BLaER1 (cell line): ENCODE measurements at regions not wholly inside any gene's neighbourhood (a gene's known extent, or its start where the extent isn't known, plus 50 kb on each side); places are given as distances from the start of the nearest gene placed in this dataset.
A peak's percentile ranks its signal among the peaks of the same experiment; 100 is the strongest.

Experiments
- H3K27ac ChIP-seq: shearing (Covaris generic); formaldehyde crosslinking; 2 replicates; pipeline ENCODE4 v1.8.1; 2022
- H3K27me3 ChIP-seq: shearing (Covaris generic); formaldehyde crosslinking; 2 replicates; pipeline ENCODE4 v1.8.1; 2022
- H3K36me3 ChIP-seq: shearing (Covaris generic); formaldehyde crosslinking; 2 replicates; pipeline ENCODE4 v1.8.1; 2022
- H3K4me1 ChIP-seq: shearing (Covaris generic); formaldehyde crosslinking; 2 replicates; pipeline ENCODE4 v1.8.1; 2022
- H3K4me2 ChIP-seq: shearing (Covaris generic); formaldehyde crosslinking; 2 replicates; pipeline ENCODE4 v1.8.1; 2022
- H3K4me3 ChIP-seq: shearing (Covaris generic); formaldehyde crosslinking; 2 replicates; pipeline ENCODE4 v1.8.1; 2022
- H3K9ac ChIP-seq: shearing (Covaris generic); formaldehyde crosslinking; 2 replicates; pipeline ENCODE4 v1.8.1; 2022
- H3K9me3 ChIP-seq: shearing (Covaris generic); formaldehyde crosslinking; 2 replicates; pipeline ENCODE4 v1.8.1; 2022
- H4K20me1 ChIP-seq: shearing (Covaris generic); formaldehyde crosslinking; 2 replicates; pipeline ENCODE4 v1.8.1; 2022
- Cebpa-rat ChIP-seq: shearing (Covaris generic); IDR thresholded peaks from 2 replicates; pipeline ENCODE4 v1.8.1; 2022

DNA sequence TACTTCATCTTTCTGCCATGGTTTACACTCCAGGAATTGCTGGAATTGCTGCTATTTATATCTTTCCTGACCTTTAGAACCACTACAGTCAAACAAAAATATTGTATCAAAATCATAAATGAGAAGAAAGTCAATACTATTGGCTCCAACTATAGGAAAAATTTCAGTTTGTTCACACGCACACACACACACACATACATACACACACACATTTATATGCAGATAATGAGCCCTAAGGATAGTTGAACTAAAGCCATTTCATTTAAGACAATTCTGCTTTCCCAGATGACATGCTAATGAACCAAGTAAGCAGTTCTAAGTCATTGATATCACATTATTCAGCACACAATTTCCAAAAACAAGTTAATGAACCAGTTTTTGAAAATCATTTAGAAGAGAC lies 627.3 kb downstream of the PLOD2 start:
- Histone ChIP-seq H3K4me2 (no peak overlapping the region), H3K27ac (no peak overlapping the region), H3K9me3 (no peaks in the 10 kb centered on the region), H3K9ac (no peak overlapping the region), H3K4me1 (no peaks in the 10 kb centered on the region), H3K27me3 (no peaks in the 10 kb centered on the region), H3K36me3 (no peaks in the 10 kb centered on the region), H4K20me1 (no peaks in the 10 kb centered on the region), H3K4me3 (no peak overlapping the region)
- no peak for TF ChIP-seq Cebpa-rat

DNA sequence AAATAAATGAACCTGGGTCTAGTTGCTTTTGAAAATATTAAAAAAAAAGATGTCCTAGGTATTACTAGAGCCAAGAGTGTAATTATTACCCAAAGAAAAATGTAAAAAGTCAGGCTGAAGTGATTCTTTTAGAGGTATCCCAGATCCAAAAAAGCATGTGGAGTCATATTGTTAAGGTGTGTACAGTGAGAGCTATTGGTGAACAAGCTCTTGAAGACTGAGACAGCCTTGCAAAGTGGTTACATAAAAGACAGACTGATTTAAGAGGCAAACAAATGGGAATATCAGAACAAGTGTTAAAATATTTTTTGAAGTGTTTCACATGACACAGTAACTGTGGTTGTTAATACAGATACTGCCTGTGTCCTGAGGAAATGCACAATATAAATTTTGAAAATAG lies 624.5 kb downstream of the PLOD2 start:
- Histone ChIP-seq H3K4me3 (no peak overlapping the region), H3K27ac (no peak overlapping the region), H3K4me1 (no peaks in the 10 kb centered on the region)

DNA sequence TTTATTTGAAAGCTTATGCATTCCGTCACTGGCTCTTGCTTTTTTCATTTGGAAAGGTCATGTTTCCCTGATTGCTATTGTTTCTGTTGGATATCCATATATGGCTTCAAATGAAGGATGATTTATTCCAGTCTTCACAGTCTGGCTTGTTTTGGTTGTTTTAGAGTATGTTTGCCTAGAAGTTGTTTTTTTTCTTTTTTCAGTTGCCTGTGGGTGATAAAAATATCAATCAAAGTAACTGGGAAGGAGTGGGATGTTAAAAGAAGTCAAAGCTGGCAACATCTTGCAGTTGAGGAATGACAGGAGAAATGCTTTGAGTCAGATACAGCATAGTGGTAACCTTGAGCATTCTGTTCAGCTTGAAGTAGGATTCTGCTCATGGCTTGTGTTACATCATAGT lies 610.5 kb downstream of the PLOD2 start:
- no peak for TF ChIP-seq Cebpa-rat
- H3K4me2 ChIP-seq, result no peak overlapping the region

More for the DNA sequence above, 624.5 kb downstream of the PLOD2 start:
- Histone ChIP-seq H4K20me1 (no peaks in the 10 kb centered on the region), H3K27me3 (no peaks in the 10 kb centered on the region), H3K9me3 (no peaks in the 10 kb centered on the region), H3K4me2 (no peak overlapping the region), H3K9ac (no peak overlapping the region), H3K36me3 (no peaks in the 10 kb centered on the region)
- no peak for TF ChIP-seq Cebpa-rat

DNA sequence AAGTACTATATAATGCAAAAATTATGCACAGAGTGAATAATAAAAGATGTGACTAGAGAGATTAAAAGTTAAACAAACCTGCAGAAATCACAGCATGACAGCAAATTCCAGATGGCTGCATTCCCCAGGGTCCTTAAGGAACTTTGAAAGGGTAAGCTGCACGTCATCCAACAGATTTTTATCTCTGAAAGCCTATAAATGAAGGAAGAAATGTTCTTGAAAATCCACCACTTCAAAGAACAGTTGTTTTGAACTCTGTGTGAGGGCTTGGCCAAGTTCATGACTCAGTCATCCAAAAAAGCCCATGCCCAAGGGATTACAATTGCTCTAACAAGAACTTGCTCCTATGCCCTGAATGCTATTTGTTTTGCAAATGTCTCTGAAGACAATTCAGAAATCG lies 603.6 kb downstream of the PLOD2 start:
- no peak overlapping the region for H3K27ac ChIP-seq
- no peaks in the 10 kb centered on the region for H3K27me3 ChIP-seq
- peak overlapping the region; percentile 55 for H3K4me2 ChIP-seq
- peaks cover 17% of the 10 kb centered on the region for H3K4me1 ChIP-seq
- no peaks in the 10 kb centered on the region for H4K20me1 ChIP-seq
- no peaks in the 10 kb centered on the region for H3K36me3 ChIP-seq
- H3K9me3 ChIP-seq, result no peaks in the 10 kb centered on the region
- no peak overlapping the region for H3K9ac ChIP-seq
- TF ChIP-seq Cebpa-rat, result no peak
- no peak overlapping the region for H3K4me3 ChIP-seq

More for the DNA sequence above, 610.5 kb downstream of the PLOD2 start:
- Histone ChIP-seq H3K4me1 (no peaks in the 10 kb centered on the region), H3K27me3 (no peaks in the 10 kb centered on the region), H3K9me3 (no peaks in the 10 kb centered on the region), H3K4me3 (no peak overlapping the region), H4K20me1 (no peaks in the 10 kb centered on the region), H3K36me3 (no peaks in the 10 kb centered on the region), H3K9ac (no peak overlapping the region), H3K27ac (no peak overlapping the region)

DNA sequence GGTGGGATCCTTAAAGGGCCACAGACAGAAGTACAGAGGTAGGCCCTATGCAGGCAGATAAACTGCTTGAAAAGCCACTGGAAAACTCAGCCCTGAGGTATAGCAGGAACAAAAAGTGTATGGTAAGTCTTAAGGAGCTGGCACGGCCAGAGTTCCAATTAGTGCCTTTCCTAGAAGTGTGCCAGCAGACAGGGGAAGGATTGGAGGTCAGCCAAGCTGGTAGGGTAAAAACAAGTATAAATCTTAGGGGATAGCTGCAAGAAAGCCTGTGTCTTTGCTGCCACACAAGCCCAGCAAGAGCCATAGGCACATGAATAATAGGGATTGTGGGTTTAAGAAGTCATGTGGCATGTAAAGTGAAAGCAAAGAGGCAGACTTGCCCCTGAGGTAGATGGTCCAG lies 582.5 kb downstream of the PLOD2 start:
- Histone ChIP-seq H3K4me2 (no peak overlapping the region), H3K27me3 (no peaks in the 10 kb centered on the region), H3K9ac (no peak overlapping the region), H4K20me1 (no peaks in the 10 kb centered on the region), H3K27ac (no peak overlapping the region), H3K9me3 (no peaks in the 10 kb centered on the region), H3K4me1 (no peaks in the 10 kb centered on the region), H3K4me3 (no peak overlapping the region), H3K36me3 (no peaks in the 10 kb centered on the region)
- TF ChIP-seq Cebpa-rat, result no peak

DNA sequence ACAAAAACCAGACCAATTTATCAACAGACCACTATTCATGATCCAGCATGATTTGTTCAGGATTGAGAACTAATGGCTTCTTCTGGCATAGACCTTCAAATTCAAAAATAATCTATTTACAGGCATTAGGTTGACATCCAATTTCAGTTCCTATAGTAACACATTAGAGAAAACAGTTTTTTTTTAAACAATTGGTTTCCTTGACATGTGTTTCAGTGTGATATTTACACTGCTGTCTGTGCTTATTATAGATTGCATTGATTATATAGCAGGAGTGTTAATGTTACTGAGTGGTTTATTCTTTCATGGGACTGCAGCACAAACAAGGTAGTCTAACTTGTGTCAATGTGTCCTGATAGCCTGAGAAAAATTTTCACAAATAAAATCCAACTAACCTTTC lies 579.3 kb downstream of the PLOD2 start:
- no peak for TF ChIP-seq Cebpa-rat
- no peak overlapping the region for H3K4me3 ChIP-seq
- no peak overlapping the region for H3K27ac ChIP-seq
- H3K9me3 ChIP-seq, result no peaks in the 10 kb centered on the region
- no peak overlapping the region for H3K9ac ChIP-seq
- no peaks in the 10 kb centered on the region for H3K4me1 ChIP-seq
- H4K20me1 ChIP-seq, result no peaks in the 10 kb centered on the region
- H3K36me3 ChIP-seq, result no peaks in the 10 kb centered on the region
- H3K27me3 ChIP-seq, result no peaks in the 10 kb centered on the region
- no peak overlapping the region for H3K4me2 ChIP-seq

DNA sequence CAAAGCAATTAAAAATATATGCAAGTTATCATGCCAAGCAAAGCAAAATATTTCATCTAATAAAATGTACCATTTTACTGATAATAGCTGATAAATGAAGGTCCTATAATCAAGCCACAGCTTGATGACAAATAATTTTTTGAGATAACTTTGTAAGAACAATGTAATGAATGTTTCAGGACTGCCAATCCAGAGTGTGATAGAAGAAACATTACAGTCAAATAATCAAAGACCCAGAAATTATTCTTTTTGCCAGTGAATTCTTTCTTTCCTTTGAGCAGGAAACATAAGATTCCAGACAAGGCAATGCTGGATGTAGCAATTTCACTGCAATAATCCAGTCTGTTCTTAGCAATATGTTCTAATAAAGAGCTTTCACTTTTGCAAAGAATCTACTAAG lies 556.1 kb downstream of the PLOD2 start:
- no peak overlapping the region for H3K4me2 ChIP-seq
- no peak overlapping the region for H3K9ac ChIP-seq
- no peaks in the 10 kb centered on the region for H3K9me3 ChIP-seq
- H4K20me1 ChIP-seq, result no peaks in the 10 kb centered on the region
- no peaks in the 10 kb centered on the region for H3K27me3 ChIP-seq
- no peaks in the 10 kb centered on the region for H3K36me3 ChIP-seq
- H3K27ac ChIP-seq, result no peak overlapping the region
- no peak for TF ChIP-seq Cebpa-rat
- no peak overlapping the region for H3K4me3 ChIP-seq
- H3K4me1 ChIP-seq, result no peaks in the 10 kb centered on the region

DNA sequence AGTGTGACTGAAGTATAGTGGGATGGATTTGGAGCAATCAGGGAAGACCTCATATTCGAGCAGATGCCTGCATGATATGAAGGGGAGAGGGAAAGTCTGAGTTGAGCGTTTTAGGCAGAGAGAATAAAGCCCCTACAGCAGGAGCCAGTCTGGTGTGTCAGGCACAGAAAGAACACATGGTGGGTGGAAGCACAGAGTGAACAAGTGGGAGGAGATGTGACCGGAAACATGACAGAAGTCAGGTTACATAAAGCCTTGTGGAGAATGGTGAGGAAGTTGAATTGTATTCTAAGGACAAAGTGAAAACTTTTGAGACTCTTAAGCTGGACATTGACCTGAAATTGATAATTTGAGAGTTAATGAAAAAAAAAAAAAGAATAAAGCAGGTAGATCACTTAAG lies 541.0 kb downstream of the PLOD2 start:
- Histone ChIP-seq H3K27me3 (no peaks in the 10 kb centered on the region), H3K9me3 (peaks cover 6% of the 10 kb centered on the region; the same call in 1 of the 2 replicates), H3K4me2 (no peak overlapping the region), H3K4me1 (no peaks in the 10 kb centered on the region), H4K20me1 (no peaks in the 10 kb centered on the region), H3K4me3 (no peak overlapping the region), H3K9ac (no peak overlapping the region), H3K27ac (no peak overlapping the region), H3K36me3 (no peaks in the 10 kb centered on the region)
- no peak for TF ChIP-seq Cebpa-rat

DNA sequence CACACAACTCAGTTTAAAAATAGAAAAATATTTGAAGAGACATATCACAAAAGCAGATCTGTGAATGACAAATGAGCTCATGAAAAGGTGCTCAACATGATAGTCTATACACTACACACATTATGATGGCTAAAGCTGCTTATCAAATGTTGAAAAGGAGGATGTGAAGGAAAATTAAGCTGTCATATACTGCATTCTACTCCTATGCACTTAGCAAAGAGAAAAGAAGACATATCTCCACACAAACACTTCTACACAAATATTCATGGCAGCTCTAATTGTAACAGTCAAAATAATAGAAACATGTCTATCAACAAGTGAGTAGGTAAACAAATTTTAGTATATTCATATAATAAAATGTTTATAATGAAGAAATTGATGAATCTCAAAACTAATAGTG lies 540.5 kb downstream of the PLOD2 start:
- TF ChIP-seq Cebpa-rat, result no peak
- Histone ChIP-seq H4K20me1 (no peaks in the 10 kb centered on the region), H3K36me3 (no peaks in the 10 kb centered on the region), H3K27ac (no peak overlapping the region), H3K9ac (no peak overlapping the region), H3K27me3 (no peaks in the 10 kb centered on the region), H3K4me3 (no peak overlapping the region), H3K4me2 (no peak overlapping the region), H3K9me3 (peaks cover 6% of the 10 kb centered on the region; the same call in 1 of the 2 replicates), H3K4me1 (no peaks in the 10 kb centered on the region)

DNA sequence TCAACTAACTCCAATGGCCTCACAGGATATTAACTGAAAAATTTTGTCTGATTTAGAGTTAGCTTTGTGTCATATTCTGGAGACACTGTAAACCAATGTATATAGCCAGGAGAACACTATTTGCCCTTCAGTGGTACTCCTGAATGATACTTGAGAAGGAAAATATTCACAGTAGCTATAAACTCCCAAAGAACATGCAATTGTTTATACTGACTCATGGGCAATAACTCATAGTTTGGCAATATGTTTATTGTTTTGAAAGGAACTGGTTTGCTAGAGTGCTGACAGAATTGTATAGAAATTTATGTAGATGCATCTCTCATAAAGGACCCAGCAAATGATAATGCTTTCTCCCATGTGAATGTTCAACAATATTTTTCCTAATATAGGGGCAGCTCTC lies 537.6 kb downstream of the PLOD2 start:
- Histone ChIP-seq H3K27me3 (no peaks in the 10 kb centered on the region), H3K4me2 (no peak overlapping the region), H3K9ac (no peak overlapping the region), H3K9me3 (no peaks in the 10 kb centered on the region), H4K20me1 (no peaks in the 10 kb centered on the region), H3K36me3 (no peaks in the 10 kb centered on the region), H3K27ac (no peak overlapping the region), H3K4me3 (no peak overlapping the region), H3K4me1 (no peaks in the 10 kb centered on the region)
- no peak for TF ChIP-seq Cebpa-rat

DNA sequence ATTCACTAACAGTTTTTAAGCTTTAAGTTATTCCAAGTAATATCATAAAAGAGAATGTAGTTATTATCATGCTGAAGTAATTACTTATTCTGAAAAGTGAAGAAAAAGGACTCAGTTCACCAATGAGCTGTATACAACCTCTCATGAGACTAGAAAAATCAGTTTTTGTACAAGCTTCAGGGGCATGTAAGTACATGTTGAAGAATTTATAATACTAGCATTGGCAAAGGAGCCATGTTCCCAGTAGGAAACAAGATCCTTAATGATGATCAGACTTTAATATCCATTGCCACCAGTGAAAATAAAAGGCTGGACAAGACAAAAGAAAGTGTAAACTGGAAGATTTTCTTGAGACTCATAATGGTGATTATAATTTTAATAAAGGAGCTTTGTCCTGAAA lies 532.8 kb downstream of the PLOD2 start:
- Histone ChIP-seq H3K27me3 (no peaks in the 10 kb centered on the region), H3K36me3 (no peaks in the 10 kb centered on the region), H3K4me2 (no peak overlapping the region), H3K4me1 (no peaks in the 10 kb centered on the region), H4K20me1 (no peaks in the 10 kb centered on the region), H3K27ac (no peak overlapping the region), H3K9ac (no peak overlapping the region), H3K9me3 (peaks cover 4% of the 10 kb centered on the region), H3K4me3 (no peak overlapping the region)
- no peak for TF ChIP-seq Cebpa-rat
